ENCODE measurements at regions not wholly inside any gene's neighbourhood (a gene's known extent, or its start where the extent isn't known, plus 50 kb on each side); places are given as distances from the start of the nearest gene placed in this dataset.

- DNase-seq (ENCODE audit: low spot score): no peak
These were observed 630.9 kb downstream of the NYAP2 start for GRCh38 chr2:226030369-226030768.

DNA sequence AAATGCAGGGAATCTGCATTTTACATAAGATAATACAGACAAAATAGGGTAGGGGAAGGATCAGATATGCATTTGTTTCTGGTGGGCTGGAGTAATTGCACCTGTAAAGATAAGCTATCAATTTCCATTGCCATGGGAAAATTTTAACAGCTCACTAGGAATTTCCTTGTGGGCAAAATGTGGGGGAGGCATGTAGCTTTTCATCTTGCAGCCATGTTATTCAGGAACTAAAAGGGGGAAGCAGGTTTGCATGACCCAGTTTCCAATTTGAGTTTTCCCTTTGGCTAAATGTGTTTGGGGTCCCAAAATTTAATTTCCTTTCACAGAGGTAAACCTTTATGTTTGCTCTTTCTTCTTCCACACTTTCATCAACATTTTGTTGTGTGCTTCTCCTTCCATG, 624.4 kb downstream of the NYAP2 start:
- no peak for DNase-seq (ENCODE audit: low spot score)

DNA sequence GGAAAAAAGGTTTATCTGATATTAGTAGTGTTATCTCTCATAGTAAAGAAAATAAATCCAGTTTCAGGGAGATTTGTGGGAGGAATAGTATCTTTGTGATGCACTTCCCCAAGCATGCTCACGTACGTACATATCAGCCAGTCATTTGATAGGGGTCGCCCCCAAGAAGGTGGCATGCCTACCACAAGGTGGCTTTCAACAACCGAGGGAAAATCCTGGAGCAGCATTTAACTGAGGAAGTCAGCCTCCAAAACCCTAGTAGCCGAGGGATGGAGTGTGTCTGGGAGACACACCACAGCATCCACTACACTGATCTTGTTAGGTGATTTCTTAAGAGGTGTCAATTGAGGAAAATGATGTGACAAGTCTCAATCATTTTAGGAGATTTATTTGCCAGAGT, 623.9 kb downstream of the NYAP2 start:
- DNase-seq (ENCODE audit: low spot score): no peak

DNA sequence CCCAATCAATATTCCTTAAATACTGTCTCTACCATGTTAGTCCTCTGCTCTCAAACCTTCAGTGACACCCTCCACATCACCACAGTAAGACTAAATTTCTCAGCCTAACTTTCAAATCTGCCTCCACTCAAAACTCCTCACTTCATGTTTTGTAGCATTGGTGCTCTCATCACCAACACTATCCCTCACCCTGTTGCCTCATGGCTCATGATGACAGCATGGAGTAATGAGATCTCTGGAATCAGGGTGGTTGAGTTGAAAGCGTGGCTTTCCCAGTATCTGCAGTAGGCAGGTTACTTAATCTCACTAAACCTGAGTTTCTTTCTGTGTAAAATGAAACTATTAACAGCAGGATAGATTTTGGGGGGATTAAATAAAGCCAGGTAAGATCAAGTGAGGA, 621.4 kb downstream of the NYAP2 start:
- no peak for DNase-seq (ENCODE audit: low spot score)

DNA sequence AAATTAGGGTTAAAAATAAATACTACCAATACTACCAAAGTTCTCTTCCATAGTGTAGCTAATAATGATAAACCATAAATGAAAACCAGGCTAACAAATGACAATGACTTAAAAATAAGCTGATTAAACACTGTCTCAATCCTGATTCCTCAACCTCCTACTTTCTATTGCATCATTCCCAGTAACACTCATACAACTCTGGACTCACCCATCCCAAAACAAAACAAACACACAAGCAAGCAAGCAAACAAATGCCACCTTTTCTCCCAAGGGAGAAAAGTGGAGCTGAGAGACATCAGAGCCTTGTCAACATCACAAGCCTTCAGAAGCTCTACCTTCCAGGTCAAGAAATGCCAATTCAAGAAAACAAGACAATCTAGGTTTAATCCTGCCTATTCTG, 620.7 kb downstream of the NYAP2 start:
- no peak for DNase-seq (ENCODE audit: low spot score)

DNA sequence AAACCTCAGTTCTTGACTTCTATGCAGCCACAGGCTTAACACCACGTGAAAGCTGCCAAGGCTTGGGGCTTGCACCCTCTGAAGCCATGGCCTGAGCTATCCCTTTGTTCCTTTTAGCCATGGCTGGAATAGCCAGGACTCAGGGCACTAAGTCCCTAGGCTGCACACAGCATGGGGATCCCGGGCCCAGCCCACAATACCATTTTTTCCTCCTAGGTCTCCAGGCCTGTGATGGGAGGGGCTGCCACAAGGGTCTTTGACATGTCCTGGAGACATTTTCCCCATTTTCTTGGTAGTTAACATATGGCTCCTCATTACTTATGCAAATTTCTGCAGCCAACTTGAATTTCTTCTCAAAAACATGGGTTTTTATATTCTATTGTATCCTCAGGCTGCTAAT, 619.1 kb downstream of the NYAP2 start:
- DNase-seq (ENCODE audit: low spot score): no peak

GRCh38 chr2:226017537-226017936, 618.0 kb downstream of the NYAP2 start:
- no peak for DNase-seq (ENCODE audit: low spot score)

DNA sequence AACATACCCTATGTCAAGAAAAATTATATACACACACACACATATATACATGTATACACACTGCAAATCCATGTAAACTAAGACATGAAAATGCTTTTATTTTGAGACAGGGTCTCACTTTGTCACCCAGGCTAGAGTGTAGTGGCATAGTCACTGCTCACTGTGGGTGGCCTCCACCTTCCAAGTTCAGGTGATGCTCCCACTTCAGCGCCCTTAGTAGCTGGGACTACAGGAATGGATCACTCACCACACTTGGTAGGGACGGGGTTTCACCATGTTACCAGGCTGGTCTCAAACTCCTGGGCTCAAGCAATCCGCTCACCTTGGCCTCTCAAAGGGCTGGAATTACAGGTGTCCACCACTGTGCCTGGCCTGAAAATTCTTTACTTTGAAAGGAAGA, 617.6 kb downstream of the NYAP2 start:
- DNase-seq (ENCODE audit: low spot score): no peak

DNA sequence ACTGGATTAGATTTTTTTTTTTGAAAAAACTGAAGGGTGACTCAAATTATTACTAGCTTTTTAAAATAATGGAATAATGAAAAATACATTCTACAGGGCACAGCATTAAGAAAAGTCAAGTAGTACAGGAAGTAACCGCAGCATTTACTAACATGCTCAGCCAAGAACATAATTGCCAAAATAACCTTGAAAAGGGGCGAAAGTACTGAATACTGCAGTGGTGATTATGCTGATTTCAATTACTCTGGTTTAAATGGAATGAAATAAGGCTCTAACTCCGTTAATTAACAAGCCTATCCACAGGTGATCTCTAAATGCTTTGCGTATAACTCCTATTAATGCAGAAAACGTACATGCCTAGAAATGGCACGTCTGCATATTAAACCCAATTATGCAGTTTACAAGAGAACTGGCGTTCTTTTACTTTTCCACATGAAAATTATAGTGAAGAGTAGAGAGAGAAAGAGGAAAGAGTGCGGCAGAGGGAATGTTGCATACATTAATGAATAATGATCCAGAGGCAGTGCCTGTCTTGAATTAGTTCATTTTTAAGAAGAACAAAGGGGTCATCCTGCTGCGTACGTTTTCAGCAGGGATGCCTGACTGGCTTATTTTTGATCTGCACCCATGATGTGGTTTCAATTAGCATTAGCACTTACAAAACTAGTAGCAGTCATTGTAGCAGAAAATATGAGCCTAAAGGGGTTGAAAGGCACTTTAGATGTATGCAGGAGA, 612.4 kb downstream of the NYAP2 start:
- DNase-seq (ENCODE audit: low spot score): no peak

DNA sequence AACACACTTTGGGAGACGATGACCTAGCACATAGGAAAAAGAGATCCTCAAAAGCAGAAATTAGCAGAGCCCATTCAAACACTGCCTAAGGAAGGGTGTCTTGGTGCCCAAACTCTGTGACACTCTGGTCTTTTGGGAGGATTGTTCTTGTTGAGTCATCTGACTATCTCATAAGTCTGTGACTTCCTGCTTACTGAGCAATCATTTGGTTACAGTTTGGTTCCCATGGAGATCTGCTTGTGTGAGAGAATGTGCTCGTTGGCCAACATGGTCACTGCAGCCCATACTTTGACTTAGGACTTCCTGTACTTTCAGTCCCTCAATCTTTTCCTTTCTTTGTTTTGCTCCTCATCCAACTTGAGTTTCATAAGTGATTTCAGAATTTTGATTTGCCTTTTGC, 602.9 kb downstream of the NYAP2 start:
- DNase-seq (ENCODE audit: low spot score): no peak

- no peak for DNase-seq (ENCODE audit: low spot score)
These were observed 602.2 kb downstream of the NYAP2 start for GRCh38 chr2:226001716-226002115.

- no peak for DNase-seq (ENCODE audit: low spot score)
These were observed 600.2 kb downstream of the NYAP2 start for GRCh38 chr2:225999692-226000091.

DNA sequence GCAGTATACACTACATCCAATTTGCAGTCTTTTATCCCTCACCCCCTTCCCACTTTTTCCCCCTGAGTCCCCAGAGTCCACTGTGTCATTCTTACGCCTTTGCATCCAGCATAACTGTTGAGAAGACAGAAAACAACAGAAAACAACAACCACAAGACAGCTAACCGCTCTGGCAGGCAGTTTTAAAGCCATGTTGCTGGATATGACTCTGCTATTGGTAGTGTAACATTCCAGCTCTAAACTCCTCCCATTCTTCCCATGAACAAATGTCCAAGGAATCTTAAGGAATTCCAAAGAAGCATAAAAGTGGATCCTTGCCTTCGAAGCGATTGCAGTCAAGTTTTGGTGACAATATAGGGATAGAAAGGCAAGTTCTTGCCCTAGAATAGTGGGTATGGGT, 599.1 kb downstream of the NYAP2 start:
- DNase-seq (ENCODE audit: low spot score): no peak

- DNase-seq (ENCODE audit: low spot score): no peak
These were observed 598.6 kb downstream of the NYAP2 start for GRCh38 chr2:225998116-225998515.

- no peak for DNase-seq (ENCODE audit: low spot score)
These were observed 596.9 kb downstream of the NYAP2 start for GRCh38 chr2:225996462-225996828.

GRCh38 chr2:225995796-225996461, 596.4 kb downstream of the NYAP2 start:
- no peak for DNase-seq (ENCODE audit: low spot score)

DNA sequence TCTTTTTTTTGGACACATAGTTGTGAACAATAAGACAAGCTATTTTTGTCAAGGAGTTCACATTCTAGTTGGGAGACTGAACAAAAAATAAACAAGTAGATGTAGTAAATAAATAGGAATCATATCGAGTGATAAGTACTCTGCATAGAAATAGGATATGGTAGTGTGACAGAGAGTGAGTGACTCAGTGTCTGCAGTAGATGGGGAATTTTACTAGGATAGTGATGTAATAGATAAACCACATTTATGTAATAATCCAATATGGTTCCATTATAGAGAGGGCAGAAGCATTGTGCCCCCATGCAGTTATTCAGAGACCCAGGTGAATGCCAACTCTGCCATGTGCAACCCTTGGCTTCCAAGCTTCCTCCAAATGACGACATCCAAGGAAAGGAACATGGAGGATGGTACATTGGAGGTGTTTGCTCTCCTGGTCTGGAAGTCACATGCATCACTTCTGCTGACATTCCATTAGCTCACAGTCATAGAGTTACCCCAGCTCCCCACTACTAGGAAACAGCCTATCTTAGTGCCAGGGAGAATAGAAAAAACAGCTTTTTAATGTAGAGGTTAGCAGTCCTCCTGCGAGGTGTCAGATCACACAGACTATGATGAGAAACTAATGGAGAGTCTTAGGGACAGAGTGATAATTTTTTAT, 595.4 kb downstream of the NYAP2 start:
- DNase-seq (ENCODE audit: low spot score): no peak

DNA sequence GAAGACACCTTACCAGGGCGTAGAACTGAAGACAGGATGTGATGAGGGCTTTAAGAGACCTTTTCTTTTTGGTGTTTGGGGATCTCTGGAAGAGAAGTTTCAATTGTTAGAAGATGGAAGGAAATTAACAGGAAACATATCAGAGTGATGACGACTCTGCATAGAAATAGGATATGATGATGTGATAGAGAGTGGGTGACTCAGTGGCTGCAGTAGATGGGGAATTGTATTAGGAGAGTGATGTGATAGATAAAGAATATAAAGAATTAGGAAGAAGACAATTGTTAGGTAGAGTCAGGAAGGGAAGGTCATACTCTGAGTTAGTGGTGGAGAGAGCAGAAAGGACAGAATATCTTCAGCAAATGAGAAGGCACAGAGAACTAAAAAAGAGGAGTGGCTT, 593.9 kb downstream of the NYAP2 start:
- DNase-seq (ENCODE audit: low spot score): no peak

GRCh38 chr2:225989809-225990208, 590.3 kb downstream of the NYAP2 start:
- no peak for DNase-seq (ENCODE audit: low spot score)

- DNase-seq (ENCODE audit: low spot score): no peak
These were observed 580.9 kb downstream of the NYAP2 start for GRCh38 chr2:225980372-225980771.

DNA sequence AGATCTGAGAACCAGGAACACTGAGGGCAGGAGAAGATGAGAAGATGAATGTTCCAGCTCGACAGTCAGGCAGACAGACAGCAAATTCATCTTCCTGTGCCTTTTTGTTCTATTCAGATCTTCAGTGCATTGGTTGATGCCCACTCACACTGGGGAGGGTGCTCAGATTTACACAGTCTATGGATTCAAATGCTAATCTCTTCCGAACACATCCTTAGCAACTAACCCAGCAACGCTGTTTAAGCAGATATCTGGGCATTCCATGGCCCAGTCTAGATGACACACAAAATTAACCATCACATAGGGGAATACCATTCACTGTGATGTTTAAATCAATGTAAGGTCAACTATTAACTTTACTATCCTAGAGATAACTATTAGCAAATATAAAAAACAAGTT, 571.9 kb downstream of the NYAP2 start:
- DNase-seq (ENCODE audit: low spot score): no peak

DNA sequence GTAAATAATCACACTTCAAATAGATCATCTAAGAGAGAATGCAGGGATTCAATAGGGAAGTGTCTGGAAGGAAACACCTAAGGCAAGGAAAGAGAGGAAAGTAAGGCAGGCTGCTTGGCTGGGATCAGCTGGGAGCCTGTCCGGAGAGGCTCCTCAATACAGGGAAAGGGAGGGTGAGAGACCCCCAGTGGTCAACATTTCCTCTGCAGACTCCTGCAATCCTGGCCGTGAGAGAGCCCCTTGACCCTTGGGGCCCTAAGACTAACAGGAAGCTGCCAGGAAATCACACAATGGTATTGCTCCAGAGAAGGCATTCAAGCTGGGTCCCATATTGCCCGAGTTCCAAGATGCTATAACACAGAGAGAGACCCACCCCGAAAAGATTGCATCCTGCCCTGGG, 549.4 kb downstream of the NYAP2 start:
- no peak for DNase-seq (ENCODE audit: low spot score)

DNA sequence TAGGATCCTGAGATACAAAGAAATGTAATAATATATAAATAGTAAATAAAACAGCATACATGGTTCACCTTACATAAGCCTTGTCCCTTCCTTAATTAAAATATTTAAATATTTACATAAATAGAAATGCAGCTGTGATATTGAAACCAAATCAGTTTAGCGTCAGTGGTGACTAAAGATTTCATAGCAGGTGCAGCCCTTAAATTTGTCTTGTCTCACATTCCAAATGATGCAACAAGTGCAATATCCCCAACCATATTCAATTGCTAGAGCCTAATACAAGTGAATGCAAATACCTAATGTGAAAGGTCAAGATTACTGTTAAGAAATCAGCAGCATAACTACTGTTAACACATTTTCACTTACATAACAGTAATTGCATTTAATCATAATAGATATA, 539.5 kb downstream of the NYAP2 start:
- DNase-seq (ENCODE audit: low spot score): no peak

Measured in LoVo (cell line).